Transverse colon (tissue), 4 donors: ENCODE measurements at regions not wholly inside any gene's neighbourhood (a gene's known extent, or its start where the extent isn't known, plus 50 kb on each side); places are given as distances from the start of the nearest gene placed in this dataset.

Experiments used
- DNase-seq: peaks from one replicate; pipeline ENCODE4 v3.0.0-alpha.2; 2019
- H3K27ac ChIP-seq, 4 donors: fragments of 200-600 bp; sonication (generic); 2 replicates each; pipeline ENCODE4 v1.5.1; 2016 to 2018; ENCODE audit warnings: inconsistent platforms in 4 of 4
- H3K27me3 ChIP-seq: fragments of 200-600 bp; sonication (generic); 2 replicates; pipeline ENCODE4 v1.5.1; 2017; ENCODE audit warnings: inconsistent platforms
- H3K36me3 ChIP-seq, 4 donors: fragments of 200-600 bp; sonication (generic); 2 replicates each; pipeline ENCODE4 v1.5.1; 2017 to 2019; ENCODE audit warnings: inconsistent platforms in 4 of 4
- H3K4me1 ChIP-seq, 4 donors: fragments of 200-600 bp; sonication (generic); 2 replicates each; pipeline ENCODE4 v1.5.1; 2017 to 2020; ENCODE audit warnings: inconsistent platforms in 4 of 4
- H3K4me3 ChIP-seq, 4 donors: fragments of 200-600 bp; sonication (generic); 1 replicate in 1 of 4; 2 replicates in 3 of 4; pipeline versions ENCODE4 v1.5.1 to v1.6.1; 2017 to 2019; ENCODE audit warnings: inconsistent platforms in 4 of 4
- H3K9me3 ChIP-seq, 2 donors: fragments of 200-600 bp; sonication (generic); 2 replicates each; pipeline ENCODE4 v1.5.1; 2017 to 2019; ENCODE audit warnings: inconsistent platforms in 2 of 2
- CTCF ChIP-seq, 5 experiments: fragments of 200-600 bp in 3 of 5; fragments of 450-650 bp in 2 of 5; sonication (generic) in 3 of 5; IDR thresholded peaks; 1 replicate in 2 of 5; 2 replicates in 3 of 5; pipeline ENCODE4 v1.5.1; 2016 to 2017; ENCODE audit warnings: antibody characterized with exemption in 5 of 5, inconsistent platforms in 3 of 5, mild to moderate bottlenecking in 2 of 5, moderate library complexity in 1 of 5
- EP300 ChIP-seq: sonication (generic); formaldehyde crosslinking; IDR thresholded peaks from one replicate; pipeline ENCODE4 v1.6.1; 2017; ENCODE audit warnings: antibody characterized with exemption, low read depth
- POLR2A ChIP-seq: fragments of 450-650 bp; IDR thresholded peaks from one replicate; pipeline ENCODE4 v1.6.1; 2016; ENCODE audit warnings: antibody characterized with exemption, mild to moderate bottlenecking, moderate library complexity
- POLR2AphosphoS5 ChIP-seq, 3 donors: sonication (generic); formaldehyde crosslinking; IDR thresholded peaks; one replicate each; pipeline ENCODE4 v1.6.1; 2016; ENCODE audit warnings: antibody characterized with exemption in 3 of 3
- WGBS, 2 donors: methylation state at CpG; one replicate each; pipeline ENCODE4 v1.1.5; 2018; ENCODE audit warnings: low coverage in 1 of 2; 5-methylcytosine and 5-hydroxymethylcytosine counted together
- in situ Hi-C, 4 donors: fragments of 200-750 bp; cut with MboI; loops; one replicate each; pipeline versions ENCODE4 v1.15.0 to v1.15.1; 2017; ENCODE audit warnings: low sequenced_read_pairs in 3 of 4, low pct_ligation_motif_present in 1 of 4, low pct_unique_long_range_greater_than_20kb in 1 of 4
- intact Hi-C: fragments of 100-400 bp; cut with DNase I; formaldehyde crosslinking; loops from one replicate; pipeline ENCODE4 v1.15.1; 2023; ENCODE audit warnings: low total_unique reads

GRCh38 chr6:130575971-130576370, 210.2 kb downstream of the TMEM200A start:
- no peaks in the 10 kb centered on the region for H3K27me3 ChIP-seq
- no peaks in the 10 kb centered on the region for H3K4me1 ChIP-seq
- in situ Hi-C loops, result no loop called here
- H3K9me3 ChIP-seq, result peaks cover 0 to under 1% of the 10 kb centered on the region in 2 donors
- TF ChIP-seq POLR2AphosphoS5 (IDR thresholded peaks at IDR 0.05) (no peak), CTCF (IDR thresholded peaks at IDR 0.05) (no peak), POLR2A (no peak), EP300 (no peak)
- no peak overlapping the region for H3K4me3 ChIP-seq
- peak overlapping the region in 1 of 4 donors; percentile 25 for H3K27ac ChIP-seq
- peak; percentile 23 for DNase-seq
- WGBS, 2 donors, result 66% methylated on average over 2 of the region's 2 CpGs; no CpG with 5 or more reads in 1 of the 2 donors
- H3K36me3 ChIP-seq, result no peaks in the 10 kb centered on the region
- intact Hi-C loops, result no loop called here

GRCh38 chr6:130577178-130577919, 211.5 kb downstream of the TMEM200A start:
- H3K27me3 ChIP-seq, result no peaks in the 10 kb centered on the region
- WGBS, 2 donors, result 60 to 64% methylated on average over 5 to 8 of the region's 8 CpGs
- no peak overlapping the region for H3K4me3 ChIP-seq
- no peak for TF ChIP-seq CTCF (IDR thresholded peaks at IDR 0.05)
- no peak for TF ChIP-seq POLR2AphosphoS5 (IDR thresholded peaks at IDR 0.05)
- TF ChIP-seq POLR2A, result no peak
- no peak for TF ChIP-seq EP300
- in situ Hi-C loops, result no loop called here
- no peak for DNase-seq
- no peak overlapping the region for H3K27ac ChIP-seq
- no peaks in the 10 kb centered on the region for H3K9me3 ChIP-seq
- H3K36me3 ChIP-seq, result no peaks in the 10 kb centered on the region
- intact Hi-C loops, result no loop called here
- no peaks in the 10 kb centered on the region for H3K4me1 ChIP-seq

- in situ Hi-C loops (no loop called here), intact Hi-C loops (no loop called here)
- Histone ChIP-seq H3K9me3 (no peaks in the 10 kb centered on the region), H3K4me1 (no peaks in the 10 kb centered on the region), H3K4me3 (no peak overlapping the region), H3K36me3 (no peaks in the 10 kb centered on the region), H3K27me3 (no peaks in the 10 kb centered on the region), H3K27ac (no peak overlapping the region)
- no peak for DNase-seq
- TF ChIP-seq POLR2A (no peak), POLR2AphosphoS5 (IDR thresholded peaks at IDR 0.05) (no peak), EP300 (no peak), CTCF (IDR thresholded peaks at IDR 0.05) (no peak)
- WGBS, 2 donors, result 79 to 83% methylated on average over 3 of the region's 3 CpGs
Measured at GRCh38 chr6:130578713-130579112, 212.9 kb downstream of the TMEM200A start.

- Histone ChIP-seq H3K4me1 (no peaks in the 10 kb centered on the region), H3K9me3 (no peaks in the 10 kb centered on the region), H3K36me3 (no peaks in the 10 kb centered on the region), H3K4me3 (no peak overlapping the region), H3K27ac (no peak overlapping the region), H3K27me3 (no peaks in the 10 kb centered on the region)
- DNase-seq, result no peak
- TF ChIP-seq CTCF (IDR thresholded peaks at IDR 0.05) (no peak), EP300 (no peak), POLR2AphosphoS5 (IDR thresholded peaks at IDR 0.05) (no peak)
- WGBS, 2 donors, result 80 to 89% methylated on average over 2 to 11 of the region's 11 CpGs
- in situ Hi-C loops (no loop called here), intact Hi-C loops (no loop called here)
Measured at GRCh38 chr6:130583268-130583667, 217.5 kb downstream of the TMEM200A start.
